SK-N-SH (cell line): ENCODE measurements at regions not wholly inside any gene's neighbourhood (a gene's known extent, or its start where the extent isn't known, plus 50 kb on each side); places are given as distances from the start of the nearest gene placed in this dataset.
A peak's percentile ranks its signal among the peaks of the same experiment; 100 is the strongest.

Experiments used
- CTCF ChIA-PET: fragments of 300-600, 350-600 bp; formaldehyde crosslinking; extraction: SDS; loops from one replicate; lab custom pipeline; 2021; lab: Yijun Ruan, JAX
- POLR2A ChIA-PET: fragments of 350-600 bp; sonication (Branson Sonifier 250); formaldehyde crosslinking; extraction: SDS; loops from one replicate; lab custom pipeline; 2020; ENCODE audit warnings: antibody characterized with exemption, inconsistent platforms; lab: Yijun Ruan, JAX
- DNase-seq: peaks from one replicate; pipeline ENCODE4 v3.0.0; 2012
- H2AFZ ChIP-seq: fragments of 200-600 bp; sonication (generic); 2 replicates; pipeline ENCODE4 v1.8.1; 2016; ENCODE audit warnings: antibody characterized with exemption, mild to moderate bottlenecking, low read depth
- H3F3A ChIP-seq: fragments of 200-600 bp; sonication (generic); replicated peaks from 2 replicates; pipeline ENCODE3; 2016; ENCODE audit warnings: antibody characterized with exemption, mild to moderate bottlenecking; ENCODE audit not compliant: insufficient read depth
- H3K27ac ChIP-seq, 2 experiments: fragments of 200-500 bp in 1 of 2; fragments of 200-600 bp in 1 of 2; sonication (Bioruptor generic) in 1 of 2; sonication (generic), shearing (Covaris generic) in 1 of 2; 2 replicates each; pipeline versions ENCODE4 v1.5.1 to v1.6.1; 2014 to 2016; ENCODE audit warnings: low read depth in 2 of 2, inconsistent platforms in 1 of 2, low read length in 1 of 2, mild to moderate bottlenecking in 1 of 2, mixed read lengths in 1 of 2
- H3K27me3 ChIP-seq: fragments of 200-600 bp; sonication (generic), shearing (Covaris generic); 2 replicates; pipeline ENCODE4 v1.6.1; 2016; ENCODE audit warnings: mixed run types; ENCODE audit not compliant: insufficient read depth
- H3K36me3 ChIP-seq, 2 experiments: fragments of 200-500 bp in 1 of 2; fragments of 200-600 bp in 1 of 2; sonication (Bioruptor generic) in 1 of 2; sonication (generic) in 1 of 2; replicated peaks in 1 of 2; 2 replicates each; pipeline versions ENCODE3 to v1.5.1; 2014 to 2016; ENCODE audit warnings: low read length in 1 of 2, mild to moderate bottlenecking in 1 of 2; ENCODE audit not compliant: insufficient read depth in 2 of 2, control insufficient read depth in 1 of 2
- H3K4me1 ChIP-seq, 2 experiments: fragments of 200-500 bp in 1 of 2; fragments of 200-600 bp in 1 of 2; sonication (Bioruptor generic) in 1 of 2; sonication (generic), shearing (Covaris generic) in 1 of 2; 2 replicates each; pipeline versions ENCODE4 v1.5.1 to v1.6.1; 2014 to 2016; ENCODE audit warnings: low read depth in 1 of 2, low read length in 1 of 2, mixed run types in 1 of 2; ENCODE audit not compliant: insufficient read depth in 2 of 2, control insufficient read depth in 1 of 2
- H3K4me2 ChIP-seq: fragments of 200-600 bp; sonication (generic), shearing (Covaris generic); 2 replicates; pipeline ENCODE4 v1.6.1; 2017; ENCODE audit warnings: mixed run types
- H3K4me3 ChIP-seq, 2 experiments: fragments of 200-500 bp in 1 of 2; fragments of 200-600 bp in 1 of 2; sonication (Bioruptor generic) in 1 of 2; sonication (generic), shearing (Covaris generic) in 1 of 2; 2 replicates each; pipeline versions ENCODE4 v1.5.1 to v1.8.1; 2014 to 2016; ENCODE audit warnings: low read depth in 2 of 2, inconsistent platforms in 1 of 2, low read length in 1 of 2, mild to moderate bottlenecking in 1 of 2, mixed read lengths in 1 of 2, moderate library complexity in 1 of 2
- H3K79me2 ChIP-seq: fragments of 200-600 bp; sonication (generic); 2 replicates; pipeline ENCODE4 v1.8.1; 2017; ENCODE audit warnings: mild to moderate bottlenecking; ENCODE audit not compliant: insufficient read depth
- H3K9ac ChIP-seq: fragments of 200-600 bp; sonication (generic); 2 replicates; pipeline ENCODE4 v1.6.1; 2017; ENCODE audit warnings: mixed run types
- H3K9me2 ChIP-seq: fragments of 200-600 bp; sonication (generic); 2 replicates; pipeline ENCODE4 v1.6.1; 2017; ENCODE audit warnings: mixed run types
- H3K9me3 ChIP-seq: fragments of 200-600 bp; sonication (generic); 2 replicates; pipeline ENCODE4 v1.6.1; 2017; ENCODE audit warnings: mixed run types, mild to moderate bottlenecking, moderate library complexity
- H4K20me1 ChIP-seq: fragments of 200-600 bp; sonication (generic); 2 replicates; pipeline ENCODE4 v1.6.1; 2017; ENCODE audit warnings: mild to moderate bottlenecking, mixed run types; ENCODE audit not compliant: insufficient read depth
- ELF1 ChIP-seq: IDR thresholded peaks from 2 replicates; pipeline ENCODE4 v1.4.0; 2012
- EP300 ChIP-seq, 2 experiments: IDR thresholded peaks; 2 replicates each; pipeline versions ENCODE4 v1.4.0 to v1.6.1; 2012; ENCODE audit warnings: borderline replicate concordance in 1 of 2, low read depth in 1 of 2, low read length in 1 of 2
- EZH2phosphoT487 ChIP-seq: fragments of 200-600 bp; sonication (generic); IDR thresholded peaks from 2 replicates; pipeline ENCODE4 v1.6.1; 2017; ENCODE audit warnings: low read depth, mixed run types, mild to moderate bottlenecking, antibody characterized with exemption, moderate library complexity, borderline replicate concordance
- FOXM1 ChIP-seq: IDR thresholded peaks from 2 replicates; pipeline ENCODE4 v1.4.0; 2012; ENCODE audit warnings: low read depth, mild to moderate bottlenecking
- MXI1 ChIP-seq: IDR thresholded peaks from 2 replicates; pipeline ENCODE4 v1.6.1; 2012; ENCODE audit warnings: mild to moderate bottlenecking, low read depth, low read length, improper control_type of control experiment
- NFIC ChIP-seq: IDR thresholded peaks from 2 replicates; pipeline ENCODE4 v1.4.0; 2012; ENCODE audit warnings: borderline replicate concordance
- RCOR1 ChIP-seq: fragments of 150-350 bp; IDR thresholded peaks from 2 replicates; pipeline ENCODE4 v1.6.1; 2017; ENCODE audit warnings: antibody characterized with exemption, low read length
- SIN3A ChIP-seq: IDR thresholded peaks from 2 replicates; pipeline ENCODE4 v1.6.1; 2012; ENCODE audit warnings: low read depth, mild to moderate bottlenecking, low read length, moderate library complexity, borderline replicate concordance
- TAF1 ChIP-seq: IDR thresholded peaks from 2 replicates; pipeline ENCODE4 v1.6.1; 2012; ENCODE audit warnings: low read depth, mild to moderate bottlenecking, low read length, moderate library complexity, borderline replicate concordance
- TCF12 ChIP-seq: IDR thresholded peaks from 2 replicates; pipeline ENCODE4 v1.4.0; 2012
- TEAD4 ChIP-seq: IDR thresholded peaks from 2 replicates; pipeline ENCODE4 v1.4.0; 2012; ENCODE audit warnings: mild to moderate bottlenecking, borderline replicate concordance; ENCODE audit not compliant: insufficient read depth
- USF1 ChIP-seq: IDR thresholded peaks from 2 replicates; pipeline ENCODE4 v1.4.0; 2012; ENCODE audit warnings: low read depth, borderline replicate concordance
- USF2 ChIP-seq: fragments of 150-350 bp; IDR thresholded peaks from 2 replicates; pipeline ENCODE4 v1.6.1; 2017; ENCODE audit warnings: antibody characterized with exemption, low read length, low read depth, borderline replicate concordance
- ZBTB33 ChIP-seq: IDR thresholded peaks from 2 replicates; pipeline ENCODE4 v1.4.0; 2012; ENCODE audit warnings: low read depth, borderline replicate concordance
- WGBS: methylation state at CpG from one replicate; pipeline ENCODE4 v1.1.6; 2017; ENCODE audit warnings: low lambda C conversion rate; 5-methylcytosine and 5-hydroxymethylcytosine counted together
- TF ChIP-seq, protein P1 (sequence below): IDR thresholded peaks from 2 replicates; pipeline ENCODE4 v1.4.0; 2012; ENCODE audit warnings: low read depth

GRCh38 chr2:121038431-121038830 is 246.6 kb downstream of the TFCP2L1 start:
- Histone ChIP-seq H3K4me1 (peaks cover 0 to 18% of the 10 kb centered on the region in 2 experiments; a peak in 1 of 4 replicates), H3K27me3 (peaks cover 23% of the 10 kb centered on the region), H3K9ac (no peak overlapping the region), H3K9me3 (no peaks in the 10 kb centered on the region), H3K27ac (no peak overlapping the region; a peak in 1 of 4 replicates), H3K9me2 (no peaks in the 10 kb centered on the region), H3K36me3 (no peaks in the 10 kb centered on the region), H2AFZ (no peak overlapping the region), H4K20me1 (no peaks in the 10 kb centered on the region), H3K79me2 (no peaks in the 10 kb centered on the region), H3K4me3 (no peak overlapping the region), H3K4me2 (no peak overlapping the region), H3F3A (no peaks in the 10 kb centered on the region)
- no peak for TF ChIP-seq EP300 (IDR thresholded peaks at IDR 0.05; ENCODE audit: borderline replicate concordance in 1 of 2, low read depth in 1 of 2, low read length in 1 of 2)
- TF ChIP-seq TAF1 = no peak
- TF ChIP-seq MXI1 = no peak
- no peak for TF ChIP-seq TEAD4
- TF ChIP-seq TCF12 = no peak
- TF ChIP-seq ELF1 = no peak
- TF ChIP-seq FOXM1 = no peak
- TF ChIP-seq RCOR1 = no peak
- no peak for TF ChIP-seq USF1
- no peak for TF ChIP-seq EZH2phosphoT487
- TF ChIP-seq, protein P1, sequence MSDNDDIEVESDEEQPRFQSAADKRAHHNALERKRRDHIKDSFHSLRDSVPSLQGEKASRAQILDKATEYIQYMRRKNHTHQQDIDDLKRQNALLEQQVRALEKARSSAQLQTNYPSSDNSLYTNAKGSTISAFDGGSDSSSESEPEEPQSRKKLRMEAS = no peak
- TF ChIP-seq SIN3A = no peak
- TF ChIP-seq NFIC = no peak
- no peak for TF ChIP-seq USF2
- ChIA-PET CTCF (interaction anchor here (0.8 to 1.9 kb wide), 6 partner anchors 32 to 342 kb away, joined by 3 to 7 read pairs (median 4); no protein-coding TSS in a partner anchor), POLR2A (no interaction called here)
- 81% methylated on average over 3 of the region's 5 CpGs for WGBS
- DNase-seq = no peak

- peak; percentile 64 for DNase-seq
- POLR2A ChIA-PET = no interaction called here
Observed at GRCh38 chr2:121038891-121039616, 245.9 kb downstream of the TFCP2L1 start.

More at GRCh38 chr2:121038891-121039616, 245.9 kb downstream of the TFCP2L1 start:
- H3K9me3 ChIP-seq = no peaks in the 10 kb centered on the region
- CTCF ChIA-PET = interaction anchor here (0.7 to 1.8 kb wide), 6 partner anchors 38 to 1397 kb away, joined by 3 to 7 read pairs (median 3); no protein-coding TSS in a partner anchor
- H3K4me2 ChIP-seq = no peak overlapping the region
- no peak overlapping the region for H3K4me3 ChIP-seq
- H3K27ac ChIP-seq = no peak overlapping the region; a peak in 1 of 4 replicates
- peaks cover 17% of the 10 kb centered on the region for H3K27me3 ChIP-seq
- TF ChIP-seq EP300 (IDR thresholded peaks at IDR 0.05; ENCODE audit: borderline replicate concordance in 1 of 2, low read depth in 1 of 2, low read length in 1 of 2) (peak in 1 of 2 experiments; percentile 19; a peak in 1 of 4 replicates), ZBTB33 (no peak)
- H2AFZ ChIP-seq = no peak overlapping the region
- no peaks in the 10 kb centered on the region for H3F3A ChIP-seq
- no peaks in the 10 kb centered on the region for H3K36me3 ChIP-seq
- H3K79me2 ChIP-seq = no peaks in the 10 kb centered on the region
- 63% methylated on average over 8 of the region's 8 CpGs for WGBS
- peaks cover 0 to 18% of the 10 kb centered on the region in 2 experiments; a peak in 1 of 4 replicates for H3K4me1 ChIP-seq
- H3K9me2 ChIP-seq = no peaks in the 10 kb centered on the region
- H4K20me1 ChIP-seq = no peaks in the 10 kb centered on the region
- H3K9ac ChIP-seq = no peak overlapping the region
